B cell (primary cell): ENCODE measurements at regions not wholly inside any gene's neighbourhood (a gene's known extent, or its start where the extent isn't known, plus 50 kb on each side); places are given as distances from the start of the nearest gene placed in this dataset.

Experiments
- EZH2 ChIP-seq: IDR thresholded peaks from 2 replicates; pipeline ENCODE4 v1.6.1; 2012; ENCODE audit warnings: borderline replicate concordance, low read depth, mild to moderate bottlenecking, moderate library complexity, low read length; ENCODE audit not compliant: insufficient read depth, poor library complexity, severe bottlenecking
- TF ChIP-seq, protein P1 (sequence below): fragments of 200-600 bp; IDR thresholded peaks from one replicate; pipeline ENCODE4 v1.8.0; 2022; ENCODE audit warnings: antibody characterized with exemption, mild to moderate bottlenecking

DNA sequence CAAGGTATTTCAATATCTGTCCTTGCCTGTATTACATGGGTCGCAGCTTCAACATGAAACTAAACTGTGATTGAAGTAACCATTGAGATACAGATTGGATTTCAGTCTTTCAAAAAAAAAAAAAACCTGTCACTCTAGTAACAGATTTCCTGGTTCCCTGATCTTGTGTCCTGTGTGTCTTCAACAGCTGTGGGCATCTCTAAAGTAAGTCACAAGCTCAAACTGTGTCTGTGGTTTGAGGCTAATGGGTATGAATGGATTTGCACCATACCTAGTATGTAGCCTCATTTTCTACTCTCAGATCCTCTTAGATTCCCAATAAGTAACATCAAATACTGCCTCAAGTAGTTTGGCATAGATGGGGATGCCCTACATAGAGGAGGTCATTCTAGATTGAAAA is 300.1 kb downstream of the COG6 start:
- TF ChIP-seq, protein P1, sequence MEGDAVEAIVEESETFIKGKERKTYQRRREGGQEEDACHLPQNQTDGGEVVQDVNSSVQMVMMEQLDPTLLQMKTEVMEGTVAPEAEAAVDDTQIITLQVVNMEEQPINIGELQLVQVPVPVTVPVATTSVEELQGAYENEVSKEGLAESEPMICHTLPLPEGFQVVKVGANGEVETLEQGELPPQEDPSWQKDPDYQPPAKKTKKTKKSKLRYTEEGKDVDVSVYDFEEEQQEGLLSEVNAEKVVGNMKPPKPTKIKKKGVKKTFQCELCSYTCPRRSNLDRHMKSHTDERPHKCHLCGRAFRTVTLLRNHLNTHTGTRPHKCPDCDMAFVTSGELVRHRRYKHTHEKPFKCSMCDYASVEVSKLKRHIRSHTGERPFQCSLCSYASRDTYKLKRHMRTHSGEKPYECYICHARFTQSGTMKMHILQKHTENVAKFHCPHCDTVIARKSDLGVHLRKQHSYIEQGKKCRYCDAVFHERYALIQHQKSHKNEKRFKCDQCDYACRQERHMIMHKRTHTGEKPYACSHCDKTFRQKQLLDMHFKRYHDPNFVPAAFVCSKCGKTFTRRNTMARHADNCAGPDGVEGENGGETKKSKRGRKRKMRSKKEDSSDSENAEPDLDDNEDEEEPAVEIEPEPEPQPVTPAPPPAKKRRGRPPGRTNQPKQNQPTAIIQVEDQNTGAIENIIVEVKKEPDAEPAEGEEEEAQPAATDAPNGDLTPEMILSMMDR, result no peak
- no peak for TF ChIP-seq EZH2
